ENCODE measurements at regions not wholly inside any gene's neighbourhood (a gene's known extent, or its start where the extent isn't known, plus 50 kb on each side); places are given as distances from the start of the nearest gene placed in this dataset.

- no peak for DNase-seq (ENCODE audit: low read depth)
Observed at GRCh38 chr2:94939349-94939748, 68.1 kb downstream of the TEKT4 start.

GRCh38 chr2:94947097-94948016, 76.1 kb downstream of the TEKT4 start:
- DNase-seq (ENCODE audit: low read depth): no peak

DNA sequence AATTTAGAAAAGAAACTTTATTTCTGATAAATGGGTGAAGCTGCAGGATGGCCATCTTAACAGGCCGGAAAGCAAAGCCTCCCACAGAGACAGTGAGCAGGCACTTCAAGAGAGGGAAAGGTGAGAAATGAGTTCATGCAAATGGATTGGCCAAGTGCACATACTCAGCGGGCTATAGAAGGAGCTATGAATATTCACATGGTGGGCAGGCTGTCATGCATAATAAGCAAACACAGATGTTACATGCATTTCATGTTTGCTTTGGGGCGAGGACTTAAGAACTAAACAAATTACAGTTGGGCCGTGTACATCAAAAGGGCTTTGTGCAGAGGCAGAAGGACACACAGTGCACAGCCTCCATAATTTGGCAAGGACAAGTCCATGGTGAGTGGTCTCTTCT, 69.8 kb upstream of the MAL start:
- DNase-seq (ENCODE audit: low read depth): no peak

DNA sequence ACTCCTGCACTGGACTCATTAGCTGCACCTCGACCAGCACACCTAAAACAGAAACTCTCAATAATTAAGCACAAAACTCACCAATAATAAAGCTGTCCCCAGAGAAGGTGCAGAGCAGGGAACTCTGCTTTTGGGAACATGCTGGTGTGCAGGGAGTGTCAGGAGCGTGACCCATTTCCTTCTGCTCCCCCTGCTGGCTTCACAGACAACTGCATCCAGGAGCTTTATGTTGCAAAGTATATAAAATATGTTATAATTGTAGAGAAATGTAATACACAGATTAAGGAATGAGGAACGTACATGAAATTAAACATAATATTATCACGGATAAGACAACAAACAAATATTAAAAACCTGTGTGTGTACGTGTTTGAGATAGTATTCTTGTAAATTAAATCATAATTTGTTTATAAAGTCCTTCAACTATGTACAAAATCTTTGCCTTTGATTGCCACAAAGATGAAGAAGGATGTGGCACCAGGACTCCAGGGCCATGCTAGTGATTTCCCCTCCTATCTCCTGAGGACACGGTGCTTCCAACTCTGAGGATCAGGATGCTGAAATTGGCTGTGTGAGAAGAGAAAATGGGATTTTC, 68.6 kb upstream of the MAL start:
- peak; percentile 6 for DNase-seq (ENCODE audit: low read depth)

- no peak for DNase-seq (ENCODE audit: low read depth)
Observed at GRCh38 chr2:94958245-94958644, 67.3 kb upstream of the MAL start.

DNA sequence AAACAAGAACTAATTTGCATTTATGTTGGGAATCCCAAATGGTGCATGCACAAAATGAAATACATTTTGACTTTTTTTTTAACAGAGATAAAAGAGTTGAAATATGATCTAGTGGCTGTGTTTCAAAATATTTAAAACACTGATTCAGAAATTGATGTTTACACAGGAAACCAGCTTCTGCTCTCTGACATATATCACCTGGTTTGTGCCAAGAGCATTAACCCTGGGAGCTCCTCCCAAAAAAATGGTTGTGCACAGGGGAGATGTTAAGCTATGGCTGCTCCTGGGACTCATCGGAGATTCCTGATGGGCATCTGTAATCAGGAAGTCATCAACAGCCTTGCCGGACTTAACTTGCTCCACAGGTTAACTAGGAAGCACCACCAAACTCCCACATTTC, 65.2 kb upstream of the MAL start:
- no peak for DNase-seq (ENCODE audit: low read depth)

DNA sequence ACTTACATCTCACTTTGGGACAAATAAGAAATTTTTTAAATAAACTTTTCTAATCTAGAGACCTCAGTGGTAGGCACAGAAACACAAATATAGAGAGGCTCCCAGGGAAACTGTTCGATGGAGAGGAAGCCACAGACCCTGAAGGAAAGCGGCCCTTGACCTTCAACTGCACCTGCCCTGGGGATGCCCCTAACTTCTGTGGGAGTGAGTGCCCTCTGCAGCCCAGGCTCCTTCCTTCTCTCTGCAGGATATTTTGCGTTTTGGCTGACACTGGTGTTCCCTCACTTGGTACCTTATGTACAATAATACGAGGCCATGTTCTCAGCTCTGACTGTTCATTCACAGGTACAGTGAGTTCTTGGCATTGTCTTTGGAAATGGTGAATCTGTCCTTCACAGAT, 64.8 kb upstream of the MAL start:
- DNase-seq (ENCODE audit: low read depth): no peak

DNA sequence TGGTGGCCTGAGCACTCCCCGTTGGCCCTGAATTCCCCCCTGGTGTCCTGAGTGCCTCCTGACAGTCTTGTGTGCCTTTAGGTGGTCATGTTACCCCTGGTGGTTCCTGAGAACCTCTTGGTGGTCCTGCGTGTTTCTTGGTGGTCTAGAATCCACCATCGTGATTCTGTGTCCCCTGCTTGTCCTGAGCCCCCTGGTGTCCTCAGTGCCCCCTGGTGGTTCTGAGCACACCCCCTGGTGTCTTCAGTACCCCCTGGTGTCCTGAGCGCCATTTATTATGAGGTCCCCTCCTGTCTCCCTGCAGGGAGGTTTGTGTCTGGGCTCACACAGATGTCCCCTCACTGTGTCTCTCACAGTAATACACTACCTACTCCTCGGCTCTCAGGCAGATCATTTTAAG, 61.3 kb upstream of the MAL start:
- no peak for DNase-seq (ENCODE audit: low read depth)

DNA sequence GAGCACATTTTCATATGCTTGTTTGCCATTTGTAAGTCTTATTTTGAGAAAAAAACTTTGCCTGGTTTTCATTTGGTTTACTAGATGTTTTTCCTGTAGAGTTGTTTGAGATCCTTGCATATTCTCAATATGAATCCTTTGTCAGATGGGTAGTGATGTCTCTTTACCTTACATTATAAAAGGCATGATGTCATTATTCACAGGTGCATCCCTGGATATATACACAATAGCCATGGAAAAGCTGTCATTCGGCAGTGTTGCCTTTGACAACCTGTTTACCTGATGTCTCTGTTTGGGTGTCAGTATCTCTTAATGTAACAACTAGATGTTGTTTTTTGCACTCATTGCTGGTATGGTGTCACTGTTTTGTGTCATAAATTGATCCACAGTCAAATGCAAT, 58.8 kb upstream of the MAL start:
- DNase-seq (ENCODE audit: low read depth): no peak

GRCh38 chr2:94970353-94970752, 55.2 kb upstream of the MAL start:
- DNase-seq (ENCODE audit: low read depth): no peak
